ENCODE measurements at regions not wholly inside any gene's neighbourhood (a gene's known extent, or its start where the extent isn't known, plus 50 kb on each side); places are given as distances from the start of the nearest gene placed in this dataset.

DNA sequence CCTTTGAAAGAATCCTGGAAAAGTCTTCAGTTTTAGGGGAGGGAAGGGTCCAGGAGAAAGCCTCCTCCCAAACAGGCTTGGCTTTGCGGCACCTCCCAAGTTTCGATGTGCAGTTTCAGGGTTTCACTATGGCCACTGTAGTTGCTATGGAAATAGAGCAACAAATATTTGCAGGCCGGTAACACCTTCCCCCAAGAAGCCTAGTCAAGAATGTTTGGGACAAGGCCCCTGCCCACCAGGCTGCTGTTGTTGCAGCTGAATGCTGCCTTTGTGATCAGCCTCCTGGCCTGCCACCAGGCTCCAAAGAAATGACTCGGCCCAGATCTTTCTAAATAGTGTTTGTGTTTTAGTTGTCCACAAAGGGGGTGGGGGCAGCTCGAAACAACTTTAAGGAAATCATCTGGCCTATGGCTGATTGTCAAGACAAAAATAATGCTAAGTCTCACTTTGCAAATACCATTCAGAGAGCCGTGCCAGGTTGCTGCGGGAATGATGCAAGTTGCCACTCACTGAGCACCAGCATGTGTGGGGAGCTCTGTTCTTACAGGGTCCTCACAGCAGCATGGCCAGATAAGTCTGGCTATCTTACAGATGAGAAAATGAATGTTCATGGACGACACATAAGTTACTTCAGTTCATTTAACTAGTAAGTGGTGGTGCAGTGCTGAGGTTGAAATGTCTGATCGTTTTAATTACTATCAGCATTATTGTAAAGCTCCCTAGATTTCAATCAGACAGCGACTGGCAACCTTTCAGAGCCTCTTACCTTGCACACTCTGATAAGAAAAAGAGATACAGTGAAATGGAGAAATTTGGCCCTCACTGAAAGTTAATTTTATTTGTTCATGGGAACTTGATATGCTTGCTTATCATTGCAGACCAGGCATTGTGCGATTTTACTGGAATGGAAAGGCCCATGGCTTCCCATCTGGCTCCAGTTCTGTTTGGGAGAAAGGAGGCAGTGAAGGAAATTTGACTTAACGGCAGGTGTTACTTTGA is 91.2 kb upstream of the JUN start:
- TF ChIP-seq, protein P1, sequence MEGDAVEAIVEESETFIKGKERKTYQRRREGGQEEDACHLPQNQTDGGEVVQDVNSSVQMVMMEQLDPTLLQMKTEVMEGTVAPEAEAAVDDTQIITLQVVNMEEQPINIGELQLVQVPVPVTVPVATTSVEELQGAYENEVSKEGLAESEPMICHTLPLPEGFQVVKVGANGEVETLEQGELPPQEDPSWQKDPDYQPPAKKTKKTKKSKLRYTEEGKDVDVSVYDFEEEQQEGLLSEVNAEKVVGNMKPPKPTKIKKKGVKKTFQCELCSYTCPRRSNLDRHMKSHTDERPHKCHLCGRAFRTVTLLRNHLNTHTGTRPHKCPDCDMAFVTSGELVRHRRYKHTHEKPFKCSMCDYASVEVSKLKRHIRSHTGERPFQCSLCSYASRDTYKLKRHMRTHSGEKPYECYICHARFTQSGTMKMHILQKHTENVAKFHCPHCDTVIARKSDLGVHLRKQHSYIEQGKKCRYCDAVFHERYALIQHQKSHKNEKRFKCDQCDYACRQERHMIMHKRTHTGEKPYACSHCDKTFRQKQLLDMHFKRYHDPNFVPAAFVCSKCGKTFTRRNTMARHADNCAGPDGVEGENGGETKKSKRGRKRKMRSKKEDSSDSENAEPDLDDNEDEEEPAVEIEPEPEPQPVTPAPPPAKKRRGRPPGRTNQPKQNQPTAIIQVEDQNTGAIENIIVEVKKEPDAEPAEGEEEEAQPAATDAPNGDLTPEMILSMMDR (IDR thresholded peaks at IDR 0.05) = peak in 2 of 7 experiments; percentile 5 to 11
- TF ChIP-seq POLR2A (IDR thresholded peaks at IDR 0.05) = peak in 2 of 3 donors; percentile 48
